WTC11 (cell line): ENCODE measurements at regions not wholly inside any gene's neighbourhood (a gene's known extent, or its start where the extent isn't known, plus 50 kb on each side); places are given as distances from the start of the nearest gene placed in this dataset.

Experiments used
- ATAC-seq: fragments of 200-7000 bp; cut with Tn5 transposase; 2 replicates; pipeline ENCODE4 v1.10.0; 2021; ENCODE audit warnings: mild to moderate bottlenecking, moderate library complexity
- CTCF ChIA-PET: fragments of 300-600 bp; sonication (Branson Sonifier 250); formaldehyde crosslinking; loops from one replicate; lab custom pipeline; 2021; ENCODE audit warnings: antibody characterized with exemption; lab: Charles Lee
- POLR2A ChIA-PET: fragments of 350-600 bp; sonication (Branson Sonifier 250); formaldehyde crosslinking; loops from one replicate; lab custom pipeline; 2021; ENCODE audit warnings: antibody characterized with exemption; lab: Charles Lee
- DNase-seq: peaks from one replicate; pipeline ENCODE4 v3.0.0; 2021; ENCODE audit warnings: low spot score
- H3K27ac Mint-ChIP-seq: 2 replicates; pipeline ENCODE4 v1.8.0; 2021; ENCODE audit warnings: mixed read lengths
- H3K27me3 Mint-ChIP-seq: 2 replicates; pipeline ENCODE4 v1.8.0; 2021; ENCODE audit warnings: low read depth, mild to moderate bottlenecking, moderate library complexity, mixed read lengths
- H3K36me3 Mint-ChIP-seq: 2 replicates; pipeline ENCODE4 v1.8.0; 2021; ENCODE audit warnings: mixed read lengths
- H3K4me1 Mint-ChIP-seq: 2 replicates; pipeline ENCODE4 v1.8.0; 2022; ENCODE audit warnings: mixed read lengths
- H3K4me3 Mint-ChIP-seq: 2 replicates; pipeline ENCODE4 v1.8.0; 2021; ENCODE audit warnings: mild to moderate bottlenecking, moderate library complexity, mixed read lengths
- H3K9me3 Mint-ChIP-seq: 2 replicates; pipeline ENCODE4 v1.8.0; 2021; ENCODE audit warnings: mixed read lengths
- CREB1 ChIP-seq: sonication (generic); formaldehyde crosslinking; IDR thresholded peaks from 2 replicates; pipeline ENCODE4 v1.8.0; 2023; ENCODE audit warnings: mild to moderate bottlenecking, missing genetic modification reagents
- MXD4 ChIP-seq: fragments of 250-450 bp; sonication (Bioruptor Pico); IDR thresholded peaks from 2 replicates; pipeline ENCODE4 v1.8.0; 2021; ENCODE audit warnings: mild to moderate bottlenecking, moderate library complexity, borderline replicate concordance
- MYBL2 ChIP-seq: sonication (generic); formaldehyde crosslinking; IDR thresholded peaks from 2 replicates; pipeline ENCODE4 v1.8.1; 2023; ENCODE audit warnings: mild to moderate bottlenecking, moderate library complexity, missing genetic modification reagents
- NFE2L1 ChIP-seq: sonication (generic); formaldehyde crosslinking; IDR thresholded peaks from 2 replicates; pipeline ENCODE4 v1.8.1; 2023; ENCODE audit warnings: missing genetic modification reagents
- SMAD3 ChIP-seq: sonication (generic); formaldehyde crosslinking; IDR thresholded peaks from 2 replicates; pipeline ENCODE4 v1.8.0; 2022; ENCODE audit warnings: missing genetic modification reagents, mild to moderate bottlenecking, borderline replicate concordance
- SOX15 ChIP-seq: fragments of 250-450 bp; sonication (Bioruptor Pico); IDR thresholded peaks from 2 replicates; pipeline ENCODE4 v1.9.0; 2021; ENCODE audit warnings: mild to moderate bottlenecking
- SP1 ChIP-seq: sonication (generic); formaldehyde crosslinking; conservative IDR thresholded peaks from 2 replicates; pipeline ENCODE4 v1.8.1; 2022; ENCODE audit warnings: missing genetic modification reagents
- ZNF263 ChIP-seq: sonication (generic); formaldehyde crosslinking; IDR thresholded peaks from 2 replicates; pipeline ENCODE4 v1.8.1; 2022; ENCODE audit warnings: low read depth, mild to moderate bottlenecking, moderate library complexity, missing genetic modification reagents
- ZNF423 ChIP-seq: fragments of 250-450 bp; sonication (Bioruptor Pico); IDR thresholded peaks from 2 replicates; pipeline ENCODE4 v2.1.2; 2022; ENCODE audit warnings: mild to moderate bottlenecking, moderate library complexity
- TF ChIP-seq, protein P1 (sequence below): sonication (generic); formaldehyde crosslinking; IDR thresholded peaks from 2 replicates; pipeline ENCODE4 v1.8.0; 2022; ENCODE audit warnings: mild to moderate bottlenecking, missing genetic modification reagents
- TF ChIP-seq, protein P2 (sequence below): sonication (generic); formaldehyde crosslinking; IDR thresholded peaks from 2 replicates; pipeline ENCODE4 v1.8.1; 2023; ENCODE audit warnings: mild to moderate bottlenecking, moderate library complexity, missing genetic modification reagents
- TF ChIP-seq, protein P3 (sequence below): sonication (generic); formaldehyde crosslinking; IDR thresholded peaks from 2 replicates; pipeline ENCODE4 v1.8.1; 2023; ENCODE audit warnings: mild to moderate bottlenecking, missing genetic modification reagents, moderate library complexity
- TF ChIP-seq, protein P4 (sequence below): fragments of 200-600 bp; IDR thresholded peaks from 2 replicates; pipeline ENCODE4 v1.8.0; 2022; ENCODE audit warnings: antibody characterized with exemption
- TF ChIP-seq, protein P5 (sequence below): sonication (generic); formaldehyde crosslinking; IDR thresholded peaks from 2 replicates; pipeline ENCODE4 v1.8.0; 2023; ENCODE audit warnings: missing genetic modification reagents, mild to moderate bottlenecking, borderline replicate concordance
- TF ChIP-seq, protein P6 (sequence below): sonication (generic); formaldehyde crosslinking; IDR thresholded peaks from 2 replicates; pipeline ENCODE4 v1.8.0; 2022; ENCODE audit warnings: mild to moderate bottlenecking, missing genetic modification reagents
- TF ChIP-seq, protein P7 (sequence below): sonication (generic); formaldehyde crosslinking; conservative IDR thresholded peaks from 2 replicates; pipeline ENCODE4 v1.8.1; 2023; ENCODE audit warnings: mild to moderate bottlenecking, low read depth, missing genetic modification reagents, moderate library complexity
- TF ChIP-seq, protein P8 (sequence below): sonication (generic); formaldehyde crosslinking; IDR thresholded peaks from 2 replicates; pipeline ENCODE4 v1.8.1; 2023; ENCODE audit warnings: mild to moderate bottlenecking, missing genetic modification reagents

DNA sequence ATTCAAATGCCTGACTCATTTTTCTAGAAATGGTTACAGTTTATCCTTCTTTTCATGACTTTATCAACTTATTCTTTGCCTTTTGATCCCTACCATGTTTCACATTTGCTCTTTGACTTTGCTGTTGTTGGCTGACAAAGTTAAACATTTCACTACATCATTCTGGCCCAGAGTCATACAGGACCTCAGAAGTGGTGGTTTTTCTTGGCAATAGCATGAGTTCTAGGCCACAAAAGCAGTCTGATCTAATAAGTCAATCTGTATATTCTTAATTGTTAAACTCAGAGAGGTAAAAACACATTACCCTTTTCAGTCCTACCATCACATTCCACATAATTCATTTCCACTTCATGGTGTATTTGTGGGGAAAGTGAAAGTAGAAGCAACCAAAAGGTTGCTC is 763.2 kb upstream of the TENM4 start:
- POLR2A ChIA-PET: no interaction called here
- H3K36me3 Mint-ChIP-seq: no peaks in the 10 kb centered on the region
- DNase-seq: no peak
- H3K27me3 Mint-ChIP-seq: no peaks in the 10 kb centered on the region
- TF ChIP-seq, protein P1, sequence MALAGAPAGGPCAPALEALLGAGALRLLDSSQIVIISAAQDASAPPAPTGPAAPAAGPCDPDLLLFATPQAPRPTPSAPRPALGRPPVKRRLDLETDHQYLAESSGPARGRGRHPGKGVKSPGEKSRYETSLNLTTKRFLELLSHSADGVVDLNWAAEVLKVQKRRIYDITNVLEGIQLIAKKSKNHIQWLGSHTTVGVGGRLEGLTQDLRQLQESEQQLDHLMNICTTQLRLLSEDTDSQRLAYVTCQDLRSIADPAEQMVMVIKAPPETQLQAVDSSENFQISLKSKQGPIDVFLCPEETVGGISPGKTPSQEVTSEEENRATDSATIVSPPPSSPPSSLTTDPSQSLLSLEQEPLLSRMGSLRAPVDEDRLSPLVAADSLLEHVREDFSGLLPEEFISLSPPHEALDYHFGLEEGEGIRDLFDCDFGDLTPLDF (CRISPR knock-in tag): no peak
- TF ChIP-seq SP1 (CRISPR knock-in tag) (no peak), NFE2L1 (CRISPR knock-in tag) (no peak), MXD4 (no peak), CREB1 (CRISPR knock-in tag) (no peak), ZNF423 (CRISPR knock-in tag) (no peak), SMAD3 (CRISPR knock-in tag) (no peak), ZNF263 (CRISPR knock-in tag) (no peak)
- TF ChIP-seq, protein P2, sequence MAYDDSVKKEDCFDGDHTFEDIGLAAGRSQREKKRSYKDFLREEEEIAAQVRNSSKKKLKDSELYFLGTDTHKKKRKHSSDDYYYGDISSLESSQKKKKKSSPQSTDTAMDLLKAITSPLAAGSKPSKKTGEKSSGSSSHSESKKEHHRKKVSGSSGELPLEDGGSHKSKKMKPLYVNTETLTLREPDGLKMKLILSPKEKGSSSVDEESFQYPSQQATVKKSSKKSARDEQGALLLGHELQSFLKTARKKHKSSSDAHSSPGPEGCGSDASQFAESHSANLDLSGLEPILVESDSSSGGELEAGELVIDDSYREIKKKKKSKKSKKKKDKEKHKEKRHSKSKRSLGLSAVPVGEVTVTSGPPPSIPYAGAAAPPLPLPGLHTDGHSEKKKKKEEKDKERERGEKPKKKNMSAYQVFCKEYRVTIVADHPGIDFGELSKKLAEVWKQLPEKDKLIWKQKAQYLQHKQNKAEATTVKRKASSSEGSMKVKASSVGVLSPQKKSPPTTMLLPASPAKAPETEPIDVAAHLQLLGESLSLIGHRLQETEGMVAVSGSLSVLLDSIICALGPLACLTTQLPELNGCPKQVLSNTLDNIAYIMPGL (CRISPR knock-in tag): no peak
- TF ChIP-seq, protein P3, sequence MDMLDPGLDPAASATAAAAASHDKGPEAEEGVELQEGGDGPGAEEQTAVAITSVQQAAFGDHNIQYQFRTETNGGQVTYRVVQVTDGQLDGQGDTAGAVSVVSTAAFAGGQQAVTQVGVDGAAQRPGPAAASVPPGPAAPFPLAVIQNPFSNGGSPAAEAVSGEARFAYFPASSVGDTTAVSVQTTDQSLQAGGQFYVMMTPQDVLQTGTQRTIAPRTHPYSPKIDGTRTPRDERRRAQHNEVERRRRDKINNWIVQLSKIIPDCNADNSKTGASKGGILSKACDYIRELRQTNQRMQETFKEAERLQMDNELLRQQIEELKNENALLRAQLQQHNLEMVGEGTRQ (CRISPR knock-in tag): no peak
- TF ChIP-seq, protein P4, sequence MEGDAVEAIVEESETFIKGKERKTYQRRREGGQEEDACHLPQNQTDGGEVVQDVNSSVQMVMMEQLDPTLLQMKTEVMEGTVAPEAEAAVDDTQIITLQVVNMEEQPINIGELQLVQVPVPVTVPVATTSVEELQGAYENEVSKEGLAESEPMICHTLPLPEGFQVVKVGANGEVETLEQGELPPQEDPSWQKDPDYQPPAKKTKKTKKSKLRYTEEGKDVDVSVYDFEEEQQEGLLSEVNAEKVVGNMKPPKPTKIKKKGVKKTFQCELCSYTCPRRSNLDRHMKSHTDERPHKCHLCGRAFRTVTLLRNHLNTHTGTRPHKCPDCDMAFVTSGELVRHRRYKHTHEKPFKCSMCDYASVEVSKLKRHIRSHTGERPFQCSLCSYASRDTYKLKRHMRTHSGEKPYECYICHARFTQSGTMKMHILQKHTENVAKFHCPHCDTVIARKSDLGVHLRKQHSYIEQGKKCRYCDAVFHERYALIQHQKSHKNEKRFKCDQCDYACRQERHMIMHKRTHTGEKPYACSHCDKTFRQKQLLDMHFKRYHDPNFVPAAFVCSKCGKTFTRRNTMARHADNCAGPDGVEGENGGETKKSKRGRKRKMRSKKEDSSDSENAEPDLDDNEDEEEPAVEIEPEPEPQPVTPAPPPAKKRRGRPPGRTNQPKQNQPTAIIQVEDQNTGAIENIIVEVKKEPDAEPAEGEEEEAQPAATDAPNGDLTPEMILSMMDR: no peak
- TF ChIP-seq, protein P5, sequence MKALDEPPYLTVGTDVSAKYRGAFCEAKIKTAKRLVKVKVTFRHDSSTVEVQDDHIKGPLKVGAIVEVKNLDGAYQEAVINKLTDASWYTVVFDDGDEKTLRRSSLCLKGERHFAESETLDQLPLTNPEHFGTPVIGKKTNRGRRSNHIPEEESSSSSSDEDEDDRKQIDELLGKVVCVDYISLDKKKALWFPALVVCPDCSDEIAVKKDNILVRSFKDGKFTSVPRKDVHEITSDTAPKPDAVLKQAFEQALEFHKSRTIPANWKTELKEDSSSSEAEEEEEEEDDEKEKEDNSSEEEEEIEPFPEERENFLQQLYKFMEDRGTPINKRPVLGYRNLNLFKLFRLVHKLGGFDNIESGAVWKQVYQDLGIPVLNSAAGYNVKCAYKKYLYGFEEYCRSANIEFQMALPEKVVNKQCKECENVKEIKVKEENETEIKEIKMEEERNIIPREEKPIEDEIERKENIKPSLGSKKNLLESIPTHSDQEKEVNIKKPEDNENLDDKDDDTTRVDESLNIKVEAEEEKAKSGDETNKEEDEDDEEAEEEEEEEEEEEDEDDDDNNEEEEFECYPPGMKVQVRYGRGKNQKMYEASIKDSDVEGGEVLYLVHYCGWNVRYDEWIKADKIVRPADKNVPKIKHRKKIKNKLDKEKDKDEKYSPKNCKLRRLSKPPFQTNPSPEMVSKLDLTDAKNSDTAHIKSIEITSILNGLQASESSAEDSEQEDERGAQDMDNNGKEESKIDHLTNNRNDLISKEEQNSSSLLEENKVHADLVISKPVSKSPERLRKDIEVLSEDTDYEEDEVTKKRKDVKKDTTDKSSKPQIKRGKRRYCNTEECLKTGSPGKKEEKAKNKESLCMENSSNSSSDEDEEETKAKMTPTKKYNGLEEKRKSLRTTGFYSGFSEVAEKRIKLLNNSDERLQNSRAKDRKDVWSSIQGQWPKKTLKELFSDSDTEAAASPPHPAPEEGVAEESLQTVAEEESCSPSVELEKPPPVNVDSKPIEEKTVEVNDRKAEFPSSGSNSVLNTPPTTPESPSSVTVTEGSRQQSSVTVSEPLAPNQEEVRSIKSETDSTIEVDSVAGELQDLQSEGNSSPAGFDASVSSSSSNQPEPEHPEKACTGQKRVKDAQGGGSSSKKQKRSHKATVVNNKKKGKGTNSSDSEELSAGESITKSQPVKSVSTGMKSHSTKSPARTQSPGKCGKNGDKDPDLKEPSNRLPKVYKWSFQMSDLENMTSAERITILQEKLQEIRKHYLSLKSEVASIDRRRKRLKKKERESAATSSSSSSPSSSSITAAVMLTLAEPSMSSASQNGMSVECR (CRISPR knock-in tag): no peak
- no peak for ATAC-seq
- CTCF ChIA-PET: no interaction called here
- peaks cover 5% of the 10 kb centered on the region for H3K4me1 Mint-ChIP-seq
- no peak overlapping the region for H3K4me3 Mint-ChIP-seq
- peaks cover 15% of the 10 kb centered on the region for H3K9me3 Mint-ChIP-seq
- no peak overlapping the region for H3K27ac Mint-ChIP-seq

DNA sequence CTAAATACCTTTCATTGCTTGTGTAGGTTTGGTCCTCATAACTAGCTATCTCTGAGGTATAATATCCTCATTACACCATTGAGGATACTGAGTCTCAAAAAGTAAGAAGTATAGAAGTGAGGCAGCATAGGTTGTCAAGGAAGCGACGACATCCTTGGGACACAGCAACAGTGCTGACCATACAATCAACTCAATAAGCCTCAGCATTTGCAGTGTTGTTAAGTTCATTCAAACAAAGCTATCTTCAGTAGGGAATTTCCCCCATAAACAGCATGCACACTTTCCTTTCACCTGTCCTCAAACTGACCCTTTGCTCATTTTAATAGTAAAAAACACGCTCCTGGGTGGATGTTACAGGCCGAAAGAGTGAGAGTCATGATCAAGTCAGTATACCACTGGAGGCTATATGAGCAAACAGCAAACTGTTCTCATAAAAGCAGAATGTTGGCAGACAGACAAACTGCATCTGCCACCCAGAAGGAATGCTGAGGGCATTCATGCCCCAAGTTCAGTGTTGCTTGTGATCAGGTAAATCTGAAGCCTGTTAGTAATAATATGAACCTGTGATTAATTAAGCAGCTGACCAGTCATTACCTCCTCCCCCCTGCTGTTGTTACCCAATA is 756.2 kb upstream of the TENM4 start:
- DNase-seq (no peak), ATAC-seq (no peak)
- no peaks in the 10 kb centered on the region for H3K9me3 Mint-ChIP-seq
- ChIA-PET POLR2A (no interaction called here), CTCF (no interaction called here)
- H3K4me3 Mint-ChIP-seq: no peak overlapping the region
- H3K27me3 Mint-ChIP-seq: no peaks in the 10 kb centered on the region
- no peaks in the 10 kb centered on the region for H3K36me3 Mint-ChIP-seq
- peaks cover 20% of the 10 kb centered on the region for H3K4me1 Mint-ChIP-seq
- H3K27ac Mint-ChIP-seq: no peak overlapping the region
- TF ChIP-seq, protein P6, sequence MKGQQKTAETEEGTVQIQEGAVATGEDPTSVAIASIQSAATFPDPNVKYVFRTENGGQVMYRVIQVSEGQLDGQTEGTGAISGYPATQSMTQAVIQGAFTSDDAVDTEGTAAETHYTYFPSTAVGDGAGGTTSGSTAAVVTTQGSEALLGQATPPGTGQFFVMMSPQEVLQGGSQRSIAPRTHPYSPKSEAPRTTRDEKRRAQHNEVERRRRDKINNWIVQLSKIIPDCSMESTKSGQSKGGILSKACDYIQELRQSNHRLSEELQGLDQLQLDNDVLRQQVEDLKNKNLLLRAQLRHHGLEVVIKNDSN (CRISPR knock-in tag): no peak
- TF ChIP-seq, protein P7, sequence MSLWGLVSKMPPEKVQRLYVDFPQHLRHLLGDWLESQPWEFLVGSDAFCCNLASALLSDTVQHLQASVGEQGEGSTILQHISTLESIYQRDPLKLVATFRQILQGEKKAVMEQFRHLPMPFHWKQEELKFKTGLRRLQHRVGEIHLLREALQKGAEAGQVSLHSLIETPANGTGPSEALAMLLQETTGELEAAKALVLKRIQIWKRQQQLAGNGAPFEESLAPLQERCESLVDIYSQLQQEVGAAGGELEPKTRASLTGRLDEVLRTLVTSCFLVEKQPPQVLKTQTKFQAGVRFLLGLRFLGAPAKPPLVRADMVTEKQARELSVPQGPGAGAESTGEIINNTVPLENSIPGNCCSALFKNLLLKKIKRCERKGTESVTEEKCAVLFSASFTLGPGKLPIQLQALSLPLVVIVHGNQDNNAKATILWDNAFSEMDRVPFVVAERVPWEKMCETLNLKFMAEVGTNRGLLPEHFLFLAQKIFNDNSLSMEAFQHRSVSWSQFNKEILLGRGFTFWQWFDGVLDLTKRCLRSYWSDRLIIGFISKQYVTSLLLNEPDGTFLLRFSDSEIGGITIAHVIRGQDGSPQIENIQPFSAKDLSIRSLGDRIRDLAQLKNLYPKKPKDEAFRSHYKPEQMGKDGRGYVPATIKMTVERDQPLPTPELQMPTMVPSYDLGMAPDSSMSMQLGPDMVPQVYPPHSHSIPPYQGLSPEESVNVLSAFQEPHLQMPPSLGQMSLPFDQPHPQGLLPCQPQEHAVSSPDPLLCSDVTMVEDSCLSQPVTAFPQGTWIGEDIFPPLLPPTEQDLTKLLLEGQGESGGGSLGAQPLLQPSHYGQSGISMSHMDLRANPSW: no peak
- TF ChIP-seq SP1 (CRISPR knock-in tag): no peak
- TF ChIP-seq MYBL2: no peak
- TF ChIP-seq, protein P8, sequence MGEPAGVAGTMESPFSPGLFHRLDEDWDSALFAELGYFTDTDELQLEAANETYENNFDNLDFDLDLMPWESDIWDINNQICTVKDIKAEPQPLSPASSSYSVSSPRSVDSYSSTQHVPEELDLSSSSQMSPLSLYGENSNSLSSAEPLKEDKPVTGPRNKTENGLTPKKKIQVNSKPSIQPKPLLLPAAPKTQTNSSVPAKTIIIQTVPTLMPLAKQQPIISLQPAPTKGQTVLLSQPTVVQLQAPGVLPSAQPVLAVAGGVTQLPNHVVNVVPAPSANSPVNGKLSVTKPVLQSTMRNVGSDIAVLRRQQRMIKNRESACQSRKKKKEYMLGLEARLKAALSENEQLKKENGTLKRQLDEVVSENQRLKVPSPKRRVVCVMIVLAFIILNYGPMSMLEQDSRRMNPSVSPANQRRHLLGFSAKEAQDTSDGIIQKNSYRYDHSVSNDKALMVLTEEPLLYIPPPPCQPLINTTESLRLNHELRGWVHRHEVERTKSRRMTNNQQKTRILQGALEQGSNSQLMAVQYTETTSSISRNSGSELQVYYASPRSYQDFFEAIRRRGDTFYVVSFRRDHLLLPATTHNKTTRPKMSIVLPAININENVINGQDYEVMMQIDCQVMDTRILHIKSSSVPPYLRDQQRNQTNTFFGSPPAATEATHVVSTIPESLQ (CRISPR knock-in tag): no peak
- TF ChIP-seq SOX15 (CRISPR knock-in tag): no peak
